ENCODE measurements at regions not wholly inside any gene's neighbourhood (a gene's known extent, or its start where the extent isn't known, plus 50 kb on each side); places are given as distances from the start of the nearest gene placed in this dataset.

GRCh38 chr10:78502210-78502936 is 468.7 kb downstream of the RPS24 start:
- DNase-seq = no peak

GRCh38 chr10:78504181-78504580 is 470.5 kb downstream of the RPS24 start:
- no peak for DNase-seq

- DNase-seq = no peak
Measured at GRCh38 chr10:78505657-78506056, 472.0 kb downstream of the RPS24 start.

GRCh38 chr10:78506614-78507013 is 473.0 kb downstream of the RPS24 start:
- DNase-seq = no peak

GRCh38 chr10:78507510-78508160 is 474.0 kb downstream of the RPS24 start:
- DNase-seq = no peak

- DNase-seq = no peak
Measured at GRCh38 chr10:78508955-78509748, 475.5 kb downstream of the RPS24 start.

- no peak for DNase-seq
Measured at GRCh38 chr10:78510566-78511323, 477.1 kb downstream of the RPS24 start.

GRCh38 chr10:78511324-78512204 is 477.9 kb downstream of the RPS24 start:
- no peak for DNase-seq

GRCh38 chr10:78512205-78512550 is 478.5 kb downstream of the RPS24 start:
- no peak for DNase-seq

- no peak for DNase-seq
Measured at GRCh38 chr10:78513330-78513729, 479.7 kb downstream of the RPS24 start.

- DNase-seq = no peak
Measured at GRCh38 chr10:78513986-78514385, 480.3 kb downstream of the RPS24 start.

GRCh38 chr10:78514459-78514858 is 480.8 kb downstream of the RPS24 start:
- no peak for DNase-seq

- DNase-seq = no peak
Measured at GRCh38 chr10:78515038-78515872, 481.6 kb downstream of the RPS24 start.

- DNase-seq = no peak
Measured at GRCh38 chr10:78515873-78516153, 482.1 kb downstream of the RPS24 start.

GRCh38 chr10:78516236-78516635 is 482.6 kb downstream of the RPS24 start:
- DNase-seq = no peak

- no peak for DNase-seq
Measured at GRCh38 chr10:78516756-78517155, 483.1 kb downstream of the RPS24 start.

- no peak for DNase-seq
Measured at GRCh38 chr10:78518224-78518623, 484.6 kb downstream of the RPS24 start.

- no peak for DNase-seq
Measured at GRCh38 chr10:78520737-78521430, 487.2 kb downstream of the RPS24 start.

GRCh38 chr10:78523453-78523852 is 489.8 kb downstream of the RPS24 start:
- no peak for DNase-seq

GRCh38 chr10:78524342-78524741 is 490.7 kb downstream of the RPS24 start:
- no peak for DNase-seq

GRCh38 chr10:78524941-78525340 is 491.3 kb downstream of the RPS24 start:
- DNase-seq = no peak

Measured in CD4-positive, alpha-beta T cell treated with Interleukin-15 for 1 hour (primary cell).